ENCODE measurements at regions not wholly inside any gene's neighbourhood (a gene's known extent, or its start where the extent isn't known, plus 50 kb on each side); places are given as distances from the start of the nearest gene placed in this dataset.
A peak's percentile ranks its signal among the peaks of the same experiment; 100 is the strongest.
"Not testable (repeated sequence)": the region's sequence is repeated elsewhere in the genome, so short reads cannot be mapped to it uniquely, and the experiment has no call there.

DNA sequence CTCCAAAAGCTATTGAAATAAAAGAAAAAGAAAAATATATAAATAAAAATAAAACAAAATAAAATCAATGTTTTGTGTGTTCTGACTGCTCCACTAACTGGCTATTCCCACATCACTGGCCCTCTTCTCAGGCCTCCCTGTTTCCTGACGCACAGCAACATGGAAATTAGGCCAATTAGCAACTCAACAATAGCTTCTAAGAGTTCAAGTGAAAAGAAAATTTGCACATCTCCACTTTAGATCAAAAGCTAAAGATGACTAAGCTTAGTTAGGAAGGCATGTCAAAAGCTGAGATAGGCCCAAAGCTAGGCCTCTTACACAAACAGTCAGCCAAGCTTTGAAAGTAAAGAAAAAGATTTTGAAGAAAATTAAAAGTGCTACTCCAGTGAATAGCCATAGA lies 200.8 kb downstream of the DUSP6 start:
- no peak for DNase-seq

DNA sequence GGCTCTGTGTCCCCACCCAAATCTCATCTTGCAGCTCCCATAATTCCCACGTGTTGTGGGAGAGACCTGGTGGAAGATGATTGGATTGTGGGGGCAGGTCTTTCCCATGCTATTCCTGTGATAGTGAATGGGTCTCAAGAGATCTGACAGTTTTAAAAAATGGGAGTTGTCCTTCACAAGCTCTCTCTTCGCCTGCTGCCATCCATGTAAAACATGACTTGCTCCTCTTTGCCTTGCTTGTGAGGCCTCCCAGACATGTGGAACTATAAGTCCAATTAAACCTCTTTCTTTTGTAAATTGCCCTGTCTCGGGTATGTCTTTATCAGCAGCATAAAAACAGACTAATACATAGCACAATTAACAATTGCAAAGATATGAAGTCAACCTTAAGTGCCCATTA lies 201.5 kb downstream of the DUSP6 start:
- DNase-seq: not testable (repeated sequence)

DNA sequence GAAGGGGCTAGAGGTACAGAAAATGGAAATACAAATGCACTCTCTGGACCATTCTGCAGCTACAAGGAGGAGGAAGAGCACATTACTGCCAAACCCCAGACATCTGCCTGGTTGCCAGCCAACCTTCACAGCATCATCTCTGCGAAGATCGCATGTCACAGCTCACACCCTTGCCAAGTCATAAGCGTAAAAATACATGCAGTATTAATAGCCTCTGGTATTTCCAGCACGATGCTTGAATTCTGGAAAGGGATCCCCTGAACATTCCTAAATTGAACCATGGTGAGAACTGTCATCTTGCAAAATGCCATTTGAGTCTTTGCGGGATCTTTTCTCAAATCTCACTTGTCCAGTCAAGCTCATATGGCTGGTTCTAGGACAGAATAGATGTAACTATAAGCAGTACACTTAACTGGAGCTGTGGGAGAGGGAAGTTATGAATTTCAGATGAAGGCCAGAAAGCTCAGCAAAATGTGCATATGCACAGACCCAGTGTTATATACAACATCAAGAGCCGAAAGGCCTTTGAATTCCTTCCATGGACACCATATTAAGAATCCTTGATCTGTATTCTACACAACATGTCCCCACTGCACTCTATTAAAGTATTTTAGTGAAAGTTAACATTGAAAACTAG lies 211.6 kb downstream of the DUSP6 start:
- no peak for DNase-seq

DNA sequence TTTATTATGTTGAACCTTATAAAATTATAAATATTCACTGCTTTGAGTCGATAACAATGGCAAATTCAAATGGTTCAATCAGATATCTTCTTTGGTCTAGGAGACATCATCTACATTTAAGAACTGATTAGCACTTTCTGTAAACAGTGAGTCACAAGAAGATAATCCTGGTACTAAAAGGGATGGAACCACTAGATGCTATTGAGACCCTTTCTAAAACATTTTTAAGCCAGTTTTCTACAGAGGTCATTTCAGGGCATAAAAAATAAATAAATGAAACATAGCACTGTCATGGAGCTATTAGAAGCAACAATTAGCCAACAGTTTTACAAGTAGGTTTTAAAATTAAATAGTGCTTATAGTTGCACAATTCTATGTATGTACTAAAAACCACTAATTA lies 212.2 kb downstream of the DUSP6 start:
- no peak for DNase-seq

DNA sequence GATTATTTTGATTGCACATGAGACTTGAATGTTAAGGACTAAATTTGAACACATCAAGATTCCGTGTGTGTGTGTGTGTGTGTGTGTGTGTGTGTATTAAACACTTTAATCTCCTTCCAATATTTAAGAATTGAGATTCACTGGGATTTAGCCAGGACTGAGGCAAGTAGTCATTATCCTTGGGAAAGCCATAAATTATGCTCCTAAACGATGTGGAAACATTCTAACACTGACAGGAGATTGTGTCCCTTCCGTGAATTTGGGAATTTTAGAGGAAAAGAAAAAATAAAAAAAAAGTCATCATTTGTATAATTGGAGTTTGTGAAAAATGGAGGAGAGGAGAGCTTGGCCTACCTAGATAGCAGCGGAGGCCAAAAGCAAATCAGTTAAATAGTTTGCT lies 212.9 kb downstream of the DUSP6 start:
- no peak for DNase-seq

DNA sequence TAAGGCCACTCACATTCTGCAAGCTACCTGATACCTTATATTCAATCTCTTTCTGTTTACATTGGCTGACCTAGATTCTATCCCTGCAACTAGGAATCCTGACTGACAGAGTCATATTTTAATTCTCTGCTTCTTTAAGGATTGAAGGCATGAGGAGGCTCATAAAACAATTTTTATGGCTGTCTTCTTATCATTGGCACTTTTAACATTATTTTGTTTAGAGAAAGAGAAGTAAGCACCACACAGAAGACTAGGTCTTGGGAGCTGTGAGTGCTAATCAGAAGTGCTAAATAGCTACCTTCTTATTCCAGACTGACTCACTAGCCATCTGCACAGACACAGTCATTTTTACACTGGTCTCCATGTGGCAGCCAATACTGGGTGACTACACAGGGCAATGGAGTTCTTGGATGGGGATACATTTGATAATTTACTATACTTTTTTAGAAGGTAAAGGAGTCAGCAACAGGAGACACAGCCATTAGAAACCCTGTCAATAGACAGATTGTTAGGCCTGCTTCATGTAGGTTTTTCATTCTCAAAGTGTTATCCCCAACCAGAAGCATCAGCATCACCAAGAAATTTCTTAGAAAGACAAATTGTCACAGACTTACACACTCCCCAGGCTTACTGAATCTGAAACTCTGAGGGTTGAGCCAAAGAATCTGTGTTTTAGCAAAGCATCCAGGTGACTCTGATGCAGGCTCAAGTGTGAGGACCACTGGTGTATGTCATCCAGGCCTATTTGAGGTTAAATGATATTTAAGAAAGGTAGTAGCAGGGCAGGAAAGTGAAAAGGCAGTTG lies 214.1 kb downstream of the DUSP6 start:
- DNase-seq: no peak

DNA sequence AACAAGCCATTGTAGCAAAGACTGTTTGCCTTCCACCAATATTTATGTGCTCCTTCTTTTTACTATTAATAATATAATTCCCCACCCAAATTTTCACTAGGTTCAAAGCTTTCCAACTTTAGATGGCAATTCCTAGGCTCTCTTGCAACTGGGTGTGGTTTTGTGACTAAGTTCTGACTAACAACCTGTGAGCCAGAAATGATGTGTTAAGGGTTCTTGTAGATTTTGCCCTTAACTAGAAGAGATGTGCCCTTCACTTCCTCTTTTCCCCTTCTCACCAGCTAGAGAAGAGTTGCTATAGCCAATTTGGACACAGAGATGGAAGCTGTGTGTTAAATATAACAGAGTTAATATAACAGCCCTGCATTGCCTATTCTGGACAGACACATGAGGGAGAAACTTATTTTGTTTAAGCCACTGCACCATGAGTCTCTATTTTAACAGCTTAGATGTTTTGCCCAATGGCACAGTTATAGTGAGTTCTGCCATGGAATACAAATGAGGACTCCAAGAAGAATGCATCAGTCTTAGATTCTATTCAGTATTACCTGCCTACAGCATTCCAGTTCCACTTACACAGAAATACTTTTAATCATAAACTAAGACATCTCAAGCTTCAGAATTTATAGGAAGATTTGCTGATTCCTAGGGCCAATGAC lies 216.2 kb downstream of the DUSP6 start:
- no peak for DNase-seq

DNA sequence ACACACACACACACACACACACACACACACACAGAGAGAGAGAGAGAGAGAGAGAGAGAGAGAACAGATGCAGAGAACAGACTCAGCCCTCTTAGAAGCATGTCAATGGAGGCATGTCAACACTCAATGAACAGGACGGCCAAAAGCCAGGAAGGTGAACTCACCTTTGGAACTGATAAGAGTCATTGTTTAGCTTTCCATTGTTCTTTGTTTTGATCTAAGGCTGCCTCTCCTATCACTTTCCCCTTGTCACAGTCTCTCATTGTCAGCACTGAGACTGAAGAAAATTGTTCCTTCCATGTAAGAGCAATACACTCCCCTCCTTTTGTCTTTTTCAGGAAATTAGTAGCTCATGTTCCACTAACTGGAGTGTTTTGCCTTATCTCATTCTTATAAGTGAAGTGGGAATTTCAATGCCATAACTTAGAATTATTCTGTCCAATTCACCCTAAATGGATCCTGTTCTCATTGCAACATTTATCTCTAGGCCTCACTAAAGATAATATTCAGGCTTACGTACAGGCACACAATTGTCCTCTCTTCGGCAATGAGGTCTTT lies 218.0 kb downstream of the DUSP6 start:
- no peak for DNase-seq

DNA sequence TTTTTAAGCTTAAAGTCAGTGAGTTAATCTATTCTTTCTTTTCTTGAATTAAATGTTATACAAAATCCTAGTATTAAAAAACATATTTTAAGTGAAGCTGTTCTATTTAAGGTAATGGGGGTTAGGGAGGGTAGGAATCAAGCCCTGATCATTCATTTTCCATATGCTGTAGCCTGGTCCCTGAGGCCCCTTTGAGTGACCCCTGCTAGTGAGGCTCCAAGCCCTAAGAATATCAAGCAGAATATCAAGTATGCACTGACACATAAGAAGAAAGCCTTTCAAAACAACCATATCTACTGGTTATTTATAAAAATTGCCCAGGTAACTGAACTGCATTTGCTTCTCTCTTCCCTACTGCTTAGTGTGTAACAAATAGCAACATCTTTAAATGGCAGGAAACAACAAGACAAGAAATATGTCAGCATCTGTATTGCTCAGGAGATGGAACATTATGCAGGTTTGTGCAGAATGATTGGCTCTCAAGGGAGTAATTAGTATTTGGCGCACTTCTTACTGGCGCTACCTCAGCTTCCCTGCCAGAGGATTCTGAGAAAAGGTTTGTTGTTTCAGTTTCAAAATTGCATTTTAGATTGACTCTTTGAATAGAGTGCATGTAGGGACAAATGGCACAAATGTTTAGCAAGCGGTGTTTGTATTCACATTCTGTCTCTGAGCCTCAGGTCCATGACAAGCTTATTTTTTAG lies 223.0 kb downstream of the DUSP6 start:
- no peak for DNase-seq

DNA sequence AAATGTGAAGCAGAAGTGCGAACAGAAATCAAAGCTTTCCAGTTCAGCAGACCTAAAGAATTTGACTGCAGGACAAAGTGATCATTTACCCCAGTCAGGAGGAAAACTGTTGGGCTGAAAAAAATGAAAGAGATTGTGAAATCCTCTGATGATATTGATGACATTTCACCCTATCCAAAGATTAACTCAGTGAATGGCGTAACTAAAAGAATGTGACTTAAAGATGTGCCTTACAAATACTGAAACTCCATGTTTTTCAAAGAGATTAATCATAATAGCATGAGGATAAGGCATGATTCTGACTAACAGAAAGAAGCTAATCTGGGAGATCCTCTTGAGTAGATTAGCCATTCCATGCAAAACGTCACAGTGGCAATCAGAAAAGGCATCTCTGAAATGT lies 225.6 kb downstream of the DUSP6 start:
- no peak for DNase-seq

DNA sequence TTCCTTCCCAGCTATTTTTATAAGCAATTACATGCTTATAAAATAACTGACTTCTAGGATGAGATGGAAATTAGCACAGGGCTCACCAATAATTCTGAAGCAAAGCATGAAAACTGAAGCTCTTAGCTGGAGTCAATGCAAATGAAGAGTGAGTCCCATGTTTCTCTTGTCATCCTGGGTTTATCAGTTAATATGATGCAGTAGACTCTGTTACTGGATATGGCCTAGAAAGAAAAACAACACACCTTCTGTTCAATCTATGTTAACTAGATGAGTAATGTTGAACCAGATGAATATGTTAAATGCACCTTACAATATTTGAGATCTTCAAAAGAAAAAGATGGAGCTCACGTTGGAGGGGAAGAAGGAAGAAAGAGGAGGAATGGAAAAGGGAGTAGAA lies 229.4 kb downstream of the DUSP6 start:
- DNase-seq: no peak

DNA sequence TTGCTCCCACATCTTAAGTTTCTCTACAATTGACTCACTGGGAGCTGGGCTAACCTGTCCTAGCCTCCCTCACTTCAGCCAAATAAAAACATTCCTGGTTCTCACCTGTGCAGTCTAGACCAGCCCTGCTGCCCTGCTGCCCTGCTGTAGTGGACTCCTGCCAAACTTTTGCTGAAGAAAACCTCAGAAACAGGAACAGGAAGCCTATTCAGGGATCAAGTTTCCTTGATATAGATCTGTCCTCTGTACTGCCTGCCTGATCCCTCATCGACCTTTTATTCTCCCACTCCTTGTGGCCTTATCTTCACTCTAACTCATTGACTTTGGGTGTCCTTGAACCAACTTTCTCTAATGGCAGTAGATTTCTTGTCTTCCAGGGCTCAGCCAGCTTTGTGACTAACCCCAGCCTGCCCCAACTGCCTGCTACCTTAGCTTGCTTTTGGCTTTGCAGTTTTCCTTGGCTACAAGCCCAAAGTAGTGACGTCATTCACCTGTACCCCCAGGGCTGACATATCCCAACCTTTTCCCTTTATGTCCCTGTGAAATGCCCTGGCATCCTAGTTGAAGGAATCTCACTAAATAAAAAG lies 234.8 kb downstream of the DUSP6 start:
- no peak for DNase-seq

DNA sequence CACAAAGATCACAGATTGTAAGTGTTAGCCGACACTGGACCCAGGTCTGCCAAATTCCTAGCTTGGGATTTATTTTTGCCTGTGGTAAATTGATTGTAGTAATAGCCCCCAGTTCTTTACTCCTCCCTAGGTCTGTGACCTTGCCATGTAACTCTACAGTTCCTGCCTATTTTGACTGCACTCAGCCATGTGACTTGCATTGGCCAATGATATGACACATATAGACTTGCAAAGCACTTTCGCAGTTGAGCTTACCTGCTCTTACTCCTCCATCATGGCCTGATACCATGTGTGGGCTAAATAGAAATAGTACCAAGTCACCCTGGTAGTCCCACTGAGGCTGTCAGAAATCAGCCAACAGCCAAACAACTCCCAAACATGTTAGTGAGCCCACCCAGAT lies 240.3 kb downstream of the DUSP6 start:
- DNase-seq: no peak

DNA sequence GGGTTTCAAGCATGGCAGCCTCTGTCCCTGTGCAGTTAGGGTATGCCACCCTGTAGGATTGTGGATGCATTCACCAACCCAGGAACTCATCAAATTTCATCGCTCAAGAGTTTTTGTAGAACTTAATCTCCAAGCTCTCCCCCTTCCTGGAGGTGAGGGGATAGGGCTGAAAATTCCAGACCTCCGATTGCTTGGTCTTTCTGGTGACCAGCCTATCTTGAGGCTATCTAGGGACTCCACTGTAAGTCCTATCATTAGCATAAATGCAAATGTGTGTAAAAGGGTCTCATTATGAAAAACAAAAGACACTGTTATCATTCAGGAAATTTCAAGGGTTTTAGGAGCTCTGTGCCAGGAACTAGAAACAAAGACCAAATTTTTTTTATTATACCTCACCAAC lies 244.0 kb downstream of the DUSP6 start:
- no peak for DNase-seq

DNA sequence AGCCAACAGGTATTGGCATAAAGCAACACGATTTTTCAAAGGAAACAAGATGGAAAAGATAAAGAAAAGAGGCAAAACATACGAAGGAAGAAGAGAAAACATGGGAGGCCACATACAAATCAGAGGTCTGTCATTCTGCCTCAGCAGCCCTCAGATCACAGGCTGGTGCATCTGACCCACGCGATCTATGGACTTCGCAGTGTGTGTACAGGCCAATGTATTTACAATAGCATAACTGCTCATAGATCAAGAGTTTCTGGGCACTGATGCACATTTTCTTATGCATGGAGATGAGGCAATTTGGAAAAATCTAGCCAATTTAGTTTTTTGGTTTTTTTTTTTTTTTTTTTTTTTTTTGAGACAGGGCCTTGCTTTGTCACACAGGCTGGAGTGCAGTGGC lies 245.4 kb downstream of the DUSP6 start:
- DNase-seq: no peak

DNA sequence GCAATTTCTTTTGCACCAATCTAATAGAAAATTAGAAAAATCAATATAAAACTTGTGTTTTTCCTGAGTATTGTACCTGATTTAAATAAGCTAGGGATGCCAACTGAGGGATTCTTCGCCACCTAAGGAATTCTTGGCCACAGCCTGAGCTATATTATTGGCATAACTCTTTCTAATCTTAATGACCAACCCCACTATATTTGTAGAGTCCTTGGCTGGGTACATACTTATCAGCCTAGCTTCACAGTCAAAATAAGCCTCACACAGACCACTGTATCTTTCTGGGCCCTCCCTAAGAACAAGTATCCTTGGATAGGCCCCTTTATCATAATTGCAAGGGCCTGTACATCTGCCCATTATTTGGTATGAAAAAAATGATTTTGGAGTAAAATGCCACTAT lies 247.1 kb downstream of the DUSP6 start:
- DNase-seq: no peak

DNA sequence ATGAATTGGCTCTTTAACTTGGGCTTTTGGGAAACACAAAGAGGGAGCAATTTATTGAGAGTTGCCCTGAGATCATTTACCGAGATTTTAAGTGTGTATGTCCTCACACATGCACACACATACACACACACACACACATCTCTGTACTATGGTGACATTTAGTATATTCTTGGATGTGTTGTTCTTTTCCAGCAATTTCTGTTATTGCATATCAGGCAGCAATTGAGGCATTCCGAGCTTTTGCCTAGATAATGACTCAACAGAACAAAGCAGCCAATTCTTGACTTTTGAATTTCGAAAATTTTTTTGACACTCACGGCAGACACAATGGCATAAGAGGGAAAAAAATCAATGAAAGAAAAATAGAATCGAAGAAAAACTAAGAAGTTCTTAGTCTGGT lies 248.5 kb downstream of the DUSP6 start:
- DNase-seq: no peak

DNA sequence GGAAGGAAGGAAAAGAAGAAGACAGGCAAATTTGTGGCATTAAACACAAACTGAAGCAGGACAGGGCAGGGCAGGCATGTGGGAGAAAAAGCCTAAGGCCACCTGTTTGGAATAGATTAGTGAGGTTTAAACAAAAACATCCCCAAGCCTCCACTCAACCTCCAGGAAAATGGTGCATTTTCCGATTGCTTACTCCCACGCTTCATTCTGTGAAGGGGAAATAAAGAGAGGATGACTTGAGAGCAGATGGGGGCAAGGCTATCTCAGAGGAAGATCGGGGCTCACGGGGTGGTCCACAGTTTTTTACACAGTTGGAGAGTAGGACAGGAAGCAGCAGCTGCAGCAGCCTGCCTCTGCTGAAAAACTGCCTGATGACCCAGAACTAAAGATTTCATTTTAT lies 250.9 kb downstream of the DUSP6 start:
- DNase-seq: no peak

DNA sequence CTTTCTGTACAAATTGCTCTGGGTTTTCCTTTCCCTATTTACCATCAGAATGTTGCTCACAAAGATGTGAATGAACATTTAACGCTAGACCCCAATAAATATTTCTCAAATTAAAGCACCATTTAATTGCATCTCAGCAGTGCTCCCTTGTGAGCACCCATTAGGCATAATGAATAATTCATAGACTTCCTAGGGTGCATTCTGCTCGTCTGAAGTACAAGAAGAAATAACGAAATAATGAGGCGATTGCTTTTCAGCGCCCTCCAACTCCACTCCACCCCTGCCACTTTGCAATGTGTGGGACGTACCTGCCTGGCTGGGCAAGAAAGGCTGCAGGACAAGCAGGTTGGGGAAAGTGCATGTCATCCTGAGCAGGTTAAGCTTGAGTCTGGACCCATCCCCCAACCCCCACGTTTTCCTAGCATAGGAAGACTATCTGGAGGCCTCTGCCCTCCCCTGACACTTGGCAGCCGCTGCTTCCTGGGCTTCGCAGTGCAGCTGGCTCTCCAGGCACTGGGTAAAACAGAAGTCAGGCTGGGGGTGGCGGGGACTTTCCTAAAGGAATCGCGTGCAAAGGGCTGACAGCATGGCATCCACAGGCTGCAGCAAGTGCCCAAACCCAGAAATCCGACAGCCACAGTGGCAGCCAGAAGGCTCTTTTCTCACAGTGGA lies 253.7 kb downstream of the DUSP6 start:
- no peak for DNase-seq

DNA sequence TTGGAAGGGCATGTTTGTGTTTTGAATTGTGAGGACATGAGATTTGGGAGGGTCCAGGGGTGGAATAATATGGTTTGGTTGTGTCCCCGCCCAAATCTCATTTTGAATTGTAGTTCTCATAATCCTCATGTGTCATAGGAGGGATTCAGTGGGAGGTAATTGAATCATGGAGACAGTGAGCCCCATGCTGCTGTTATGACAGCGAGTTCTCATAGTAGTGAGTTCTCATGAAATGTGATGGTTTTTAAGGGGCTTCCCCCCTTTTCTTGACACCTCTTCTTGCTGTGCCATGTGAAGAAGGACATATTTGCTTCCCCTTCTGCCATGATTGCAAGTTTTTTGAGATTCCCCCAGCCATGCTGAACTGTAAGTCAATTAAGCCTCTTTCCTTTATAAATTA lies 260.0 kb downstream of the DUSP6 start:
- DNase-seq: peak; percentile 20 to 22

DNA sequence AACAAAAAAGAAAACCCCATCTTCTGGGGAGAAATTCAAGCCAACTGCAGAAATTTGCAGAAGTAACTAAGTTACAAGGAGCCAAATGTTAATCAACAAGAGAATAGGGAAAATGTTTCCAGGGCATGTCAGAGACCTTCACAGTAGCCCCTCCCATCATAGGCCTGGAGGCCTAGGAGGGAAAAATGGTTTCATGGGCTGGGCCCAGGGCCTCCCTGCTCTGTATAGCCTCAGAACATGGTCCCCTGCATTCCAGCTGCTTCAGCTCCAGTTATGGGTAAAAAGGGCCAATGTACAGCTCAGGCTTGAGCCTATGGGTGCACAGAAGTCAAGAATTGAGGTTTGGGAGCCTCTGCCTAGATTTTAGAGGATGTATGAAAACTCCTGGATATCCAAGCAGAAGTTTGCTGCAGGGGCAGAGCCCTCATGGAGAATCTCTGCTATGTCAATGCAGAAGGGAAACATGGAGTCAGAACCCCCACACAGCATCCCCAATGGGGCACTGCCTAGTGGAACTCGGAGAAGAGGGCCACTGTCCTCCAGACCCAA lies 260.9 kb downstream of the DUSP6 start:
- no peak for DNase-seq

DNA sequence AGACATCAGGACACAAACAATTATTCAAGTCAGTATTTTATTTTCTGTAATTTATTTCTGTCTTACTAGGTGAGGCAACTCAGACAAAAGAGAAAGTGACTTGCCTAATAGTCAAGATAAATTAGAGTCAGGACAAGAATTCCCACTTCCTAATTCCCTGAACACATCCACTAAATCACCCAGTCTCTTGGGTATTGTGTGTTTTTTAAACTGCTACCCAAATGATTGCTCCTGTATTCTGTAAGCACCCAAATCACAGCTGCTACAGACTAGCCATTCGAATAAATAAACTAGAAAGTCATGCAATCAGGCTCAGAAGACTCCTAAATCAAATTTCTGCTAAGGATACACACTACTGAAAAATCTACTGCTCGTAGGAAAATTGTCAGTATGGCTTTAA lies 263.0 kb downstream of the DUSP6 start:
- DNase-seq: no peak

All from stimulated activated CD4-positive, alpha-beta T cell treated with anti-CD3 and anti-CD28 coated beads, Interleukin-2, amount 100 ng/mL, for 24 hours (primary cell).